ENCODE measurements at regions not wholly inside any gene's neighbourhood (a gene's known extent, or its start where the extent isn't known, plus 50 kb on each side); places are given as distances from the start of the nearest gene placed in this dataset.
"Not testable (repeated sequence)": the region's sequence is repeated elsewhere in the genome, so short reads cannot be mapped to it uniquely, and the experiment has no call there.

GRCh38 chr10:42533866-42534265 is 104.5 kb downstream of the ZNF33B start:
- DNase-seq, result not testable (repeated sequence)

GRCh38 chr10:42532996-42533395 is 105.4 kb downstream of the ZNF33B start:
- DNase-seq, result no peak

- no peak for DNase-seq
Observed at GRCh38 chr10:42523098-42523497, 115.3 kb downstream of the ZNF33B start.

- no peak for DNase-seq
Observed at GRCh38 chr10:42519761-42520460, 118.5 kb downstream of the ZNF33B start.

GRCh38 chr10:42519079-42519478 is 119.3 kb downstream of the ZNF33B start:
- DNase-seq, result no peak

- DNase-seq, result no peak
Observed at GRCh38 chr10:42513921-42514320, 124.4 kb downstream of the ZNF33B start.

- DNase-seq, result no peak
Observed at GRCh38 chr10:42491801-42492200, 146.6 kb downstream of the ZNF33B start.

GRCh38 chr10:42491001-42491592 is 147.3 kb downstream of the ZNF33B start:
- no peak for DNase-seq

GRCh38 chr10:42490368-42490767 is 148.0 kb downstream of the ZNF33B start:
- no peak for DNase-seq

- no peak for DNase-seq
Observed at GRCh38 chr10:42488416-42488815, 150.0 kb downstream of the ZNF33B start.

- no peak for DNase-seq
Observed at GRCh38 chr10:42482411-42482810, 156.0 kb downstream of the ZNF33B start.

- no peak for DNase-seq
Observed at GRCh38 chr10:42479057-42479456, 159.3 kb downstream of the ZNF33B start.

GRCh38 chr10:42477170-42477569 is 161.2 kb downstream of the ZNF33B start:
- DNase-seq, result no peak

GRCh38 chr10:42476101-42476500 is 162.3 kb downstream of the ZNF33B start:
- no peak for DNase-seq

- peak; percentile 6 for DNase-seq
Observed at GRCh38 chr10:42475168-42476098, 162.9 kb downstream of the ZNF33B start.

GRCh38 chr10:42454313-42454712 is 184.1 kb downstream of the ZNF33B start:
- DNase-seq, result no peak

GRCh38 chr10:42431095-42431494 is 207.3 kb downstream of the ZNF33B start:
- no peak for DNase-seq

- DNase-seq, result no peak
Observed at GRCh38 chr10:42428534-42428933, 209.8 kb downstream of the ZNF33B start.

- DNase-seq, result no peak
Observed at GRCh38 chr10:42422911-42423310, 215.5 kb downstream of the ZNF33B start.

GRCh38 chr10:42421812-42422211 is 216.6 kb downstream of the ZNF33B start:
- no peak for DNase-seq

- DNase-seq, result no peak
Observed at GRCh38 chr10:42419789-42420188, 218.6 kb downstream of the ZNF33B start.

GRCh38 chr10:42380926-42381547 is 257.3 kb downstream of the ZNF33B start:
- no peak for DNase-seq

GRCh38 chr10:42367532-42368230 is 270.7 kb downstream of the ZNF33B start:
- no peak for DNase-seq

All from NCI-H524 treated with DMSO at 0.1 percent for 48 hours (cell line).